ENCODE measurements at regions not wholly inside any gene's neighbourhood (a gene's known extent, or its start where the extent isn't known, plus 50 kb on each side); places are given as distances from the start of the nearest gene placed in this dataset.
"Not testable (repeated sequence)": the region's sequence is repeated elsewhere in the genome, so short reads cannot be mapped to it uniquely, and the experiment has no call there.

GRCh38 chr6:140311146-140311545 lies 936.7 kb upstream of the CITED2 start:
- DNase-seq = no peak
- in situ Hi-C loops (cut with HindIII; ENCODE audit: low pct_ligation_motif_present, low pct_unique_long_range_greater_than_20kb, low sequenced_read_pairs) = no loop called here

DNA sequence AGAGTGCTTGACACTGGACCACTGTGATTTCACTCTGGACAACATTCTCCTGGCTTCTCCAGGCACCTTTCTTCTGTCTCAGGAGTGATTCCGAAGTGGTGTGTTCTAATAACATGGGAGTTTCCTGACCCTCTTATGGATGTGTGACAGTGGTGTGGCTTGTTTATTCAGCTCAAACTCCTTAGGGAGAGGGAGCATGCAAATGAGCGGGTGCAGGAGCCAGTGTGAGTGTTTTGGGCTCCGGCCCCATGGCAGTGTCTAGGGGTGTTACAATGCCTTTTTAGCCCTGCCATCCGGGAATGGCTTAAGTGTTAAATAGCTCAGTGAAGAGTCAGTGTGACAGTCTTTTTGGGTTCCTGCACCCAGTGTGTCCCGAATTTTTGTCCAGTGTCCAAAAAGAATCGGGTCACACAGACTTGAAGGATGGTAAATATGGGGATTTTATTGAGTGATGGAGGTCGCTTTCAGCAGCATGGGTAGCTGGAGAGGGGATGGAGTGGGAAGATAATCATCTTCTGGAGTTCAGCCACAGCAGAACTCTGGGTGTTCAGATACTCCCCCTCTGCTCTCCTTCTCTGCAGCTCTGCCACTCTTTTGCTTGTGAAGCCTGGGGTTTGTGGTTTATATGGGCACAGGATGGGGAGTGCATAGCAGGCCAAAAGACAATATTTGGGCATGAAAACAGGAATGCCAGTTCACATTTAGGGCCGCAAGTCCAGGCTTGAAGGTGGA lies 928.9 kb upstream of the CITED2 start:
- in situ Hi-C loops (cut with HindIII; ENCODE audit: low pct_ligation_motif_present, low pct_unique_long_range_greater_than_20kb, low sequenced_read_pairs) = no loop called here
- no peak for DNase-seq

DNA sequence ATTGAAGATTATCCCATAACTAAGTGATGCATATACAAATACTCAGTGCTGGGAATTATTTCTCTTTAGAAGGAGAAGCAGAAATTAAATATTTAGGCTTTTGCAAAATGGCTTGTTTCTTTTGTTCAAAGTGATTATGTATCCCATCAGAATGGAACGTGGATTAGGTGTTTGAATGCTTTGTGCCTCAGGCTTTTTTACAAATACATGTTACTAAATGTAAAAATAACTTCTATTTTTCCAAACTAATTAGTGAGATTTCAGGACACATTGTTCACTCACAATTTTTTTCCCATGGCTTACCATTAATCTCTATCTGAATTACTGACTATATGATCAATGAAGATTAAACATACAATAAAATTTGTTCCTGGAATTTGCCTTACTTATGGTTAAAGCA lies 925.9 kb upstream of the CITED2 start:
- in situ Hi-C loops (cut with HindIII; ENCODE audit: low pct_ligation_motif_present, low pct_unique_long_range_greater_than_20kb, low sequenced_read_pairs) = no loop called here
- no peak for DNase-seq

DNA sequence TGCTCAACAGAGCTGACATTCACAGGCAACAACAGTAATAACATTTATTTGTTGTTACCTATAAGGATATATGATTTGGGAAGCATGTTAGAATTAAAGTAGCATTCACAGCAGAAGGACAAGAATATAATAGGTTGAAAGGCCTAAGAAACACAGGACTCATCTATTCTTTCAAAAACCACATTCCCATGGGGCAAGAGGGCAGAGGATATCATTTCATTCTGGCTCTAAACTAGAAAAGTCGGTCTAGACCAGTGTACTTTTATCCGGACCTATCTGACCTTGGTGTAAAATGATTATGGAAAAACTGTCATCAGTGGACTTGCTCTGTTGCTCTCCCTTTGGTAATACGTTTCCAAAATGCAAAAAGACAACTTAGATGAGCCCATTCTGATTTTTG lies 914.7 kb upstream of the CITED2 start:
- in situ Hi-C loops (cut with HindIII; ENCODE audit: low pct_ligation_motif_present, low pct_unique_long_range_greater_than_20kb, low sequenced_read_pairs) = no loop called here
- DNase-seq = no peak

GRCh38 chr6:140285998-140286690 lies 911.7 kb upstream of the CITED2 start:
- in situ Hi-C loops (cut with HindIII; ENCODE audit: low pct_ligation_motif_present, low pct_unique_long_range_greater_than_20kb, low sequenced_read_pairs) = no loop called here
- DNase-seq = no peak

DNA sequence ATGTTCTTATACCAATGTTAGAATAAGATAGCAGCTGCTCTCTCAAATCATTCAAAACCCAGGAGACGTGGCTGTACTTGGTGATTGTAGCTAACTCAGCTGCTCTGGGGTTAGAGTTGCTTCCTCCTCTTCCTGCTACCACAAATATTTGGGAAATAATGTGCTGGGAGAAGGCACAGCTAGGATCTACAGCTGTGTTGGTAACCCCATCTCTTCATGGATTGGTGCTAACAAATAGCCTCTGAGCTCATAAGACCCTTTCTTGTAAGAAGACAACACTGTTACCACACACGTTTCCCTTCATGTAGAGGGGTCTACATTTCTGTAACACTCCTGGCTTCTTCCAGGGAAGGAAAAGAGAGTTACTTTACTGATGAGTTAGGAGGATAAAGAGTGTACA lies 911.0 kb upstream of the CITED2 start:
- in situ Hi-C loops (cut with HindIII; ENCODE audit: low pct_ligation_motif_present, low pct_unique_long_range_greater_than_20kb, low sequenced_read_pairs) = no loop called here
- DNase-seq = no peak

GRCh38 chr6:140284871-140285270 lies 910.4 kb upstream of the CITED2 start:
- no peak for DNase-seq
- in situ Hi-C loops (cut with HindIII; ENCODE audit: low pct_ligation_motif_present, low pct_unique_long_range_greater_than_20kb, low sequenced_read_pairs) = no loop called here

GRCh38 chr6:140283197-140283596 lies 908.7 kb upstream of the CITED2 start:
- DNase-seq = no peak
- in situ Hi-C loops (cut with HindIII; ENCODE audit: low pct_ligation_motif_present, low pct_unique_long_range_greater_than_20kb, low sequenced_read_pairs) = no loop called here

- DNase-seq = no peak
- in situ Hi-C loops (cut with HindIII; ENCODE audit: low pct_ligation_motif_present, low pct_unique_long_range_greater_than_20kb, low sequenced_read_pairs) = no loop called here
Observed at GRCh38 chr6:140281767-140282166, 907.3 kb upstream of the CITED2 start.

- in situ Hi-C loops (cut with HindIII; ENCODE audit: low pct_ligation_motif_present, low pct_unique_long_range_greater_than_20kb, low sequenced_read_pairs) = no loop called here
- no peak for DNase-seq
Observed at GRCh38 chr6:140281236-140281635, 906.8 kb upstream of the CITED2 start.

DNA sequence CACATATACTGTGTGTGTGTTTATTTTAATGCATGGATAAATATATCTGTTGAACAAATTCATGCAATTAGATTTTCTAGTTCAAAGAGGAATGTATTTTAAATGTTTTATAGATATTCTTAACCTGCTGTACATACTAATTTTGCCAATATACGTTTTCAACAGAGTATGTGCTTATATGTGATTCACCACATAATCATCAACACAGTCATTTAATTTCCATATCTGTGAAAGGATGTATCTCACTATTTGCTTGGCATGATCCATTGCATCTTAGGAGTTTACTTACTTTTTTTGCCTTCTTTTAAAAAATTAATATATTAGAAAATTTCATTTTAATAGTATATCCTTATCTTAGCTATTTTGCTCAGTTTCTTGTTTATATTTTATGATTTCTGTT lies 902.3 kb upstream of the CITED2 start:
- DNase-seq = no peak
- in situ Hi-C loops (cut with HindIII; ENCODE audit: low pct_ligation_motif_present, low pct_unique_long_range_greater_than_20kb, low sequenced_read_pairs) = no loop called here

- in situ Hi-C loops (cut with HindIII; ENCODE audit: low pct_ligation_motif_present, low pct_unique_long_range_greater_than_20kb, low sequenced_read_pairs) = no loop called here
- no peak for DNase-seq
Observed at GRCh38 chr6:140276133-140276532, 901.7 kb upstream of the CITED2 start.

DNA sequence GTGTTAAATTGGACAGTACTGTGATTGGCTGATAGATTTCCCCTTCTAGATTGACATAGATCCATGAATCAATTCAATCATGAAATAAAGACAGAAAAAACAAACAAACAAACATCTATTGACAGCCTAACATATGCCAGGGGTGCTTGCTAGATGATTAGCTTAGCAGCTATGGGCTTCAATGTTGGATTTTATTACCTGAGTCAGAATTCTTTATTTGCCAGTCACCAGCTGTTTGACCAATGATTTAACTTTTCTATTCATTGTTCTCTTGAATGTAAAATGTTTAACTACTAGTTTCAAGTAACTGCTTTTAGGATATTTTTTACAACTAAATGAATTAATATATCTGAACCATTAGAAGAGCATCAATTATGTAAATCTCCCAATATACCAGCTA lies 901.3 kb upstream of the CITED2 start:
- in situ Hi-C loops (cut with HindIII; ENCODE audit: low pct_ligation_motif_present, low pct_unique_long_range_greater_than_20kb, low sequenced_read_pairs) = no loop called here

DNA sequence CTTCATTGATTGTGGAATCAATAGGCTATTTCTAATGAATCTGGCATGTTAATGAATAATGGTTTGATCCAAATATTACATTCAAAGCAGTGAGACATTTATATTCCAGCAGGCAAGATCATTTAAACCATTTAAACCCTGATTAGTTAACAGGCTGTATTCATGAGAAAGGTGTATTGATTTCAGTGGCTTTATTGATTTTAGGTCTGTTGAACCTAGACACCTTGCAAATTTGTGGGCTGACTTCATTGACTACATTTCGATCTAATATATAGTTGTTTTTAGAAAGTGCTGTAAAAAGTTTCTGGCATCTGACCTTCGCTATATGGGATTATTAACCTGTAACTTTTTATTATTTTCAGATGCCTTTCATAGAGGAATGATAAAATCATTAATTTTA lies 900.1 kb upstream of the CITED2 start:
- in situ Hi-C loops (cut with HindIII; ENCODE audit: low pct_ligation_motif_present, low pct_unique_long_range_greater_than_20kb, low sequenced_read_pairs) = no loop called here

More for the DNA sequence above, 901.3 kb upstream of the CITED2 start:
- no peak for DNase-seq

DNA sequence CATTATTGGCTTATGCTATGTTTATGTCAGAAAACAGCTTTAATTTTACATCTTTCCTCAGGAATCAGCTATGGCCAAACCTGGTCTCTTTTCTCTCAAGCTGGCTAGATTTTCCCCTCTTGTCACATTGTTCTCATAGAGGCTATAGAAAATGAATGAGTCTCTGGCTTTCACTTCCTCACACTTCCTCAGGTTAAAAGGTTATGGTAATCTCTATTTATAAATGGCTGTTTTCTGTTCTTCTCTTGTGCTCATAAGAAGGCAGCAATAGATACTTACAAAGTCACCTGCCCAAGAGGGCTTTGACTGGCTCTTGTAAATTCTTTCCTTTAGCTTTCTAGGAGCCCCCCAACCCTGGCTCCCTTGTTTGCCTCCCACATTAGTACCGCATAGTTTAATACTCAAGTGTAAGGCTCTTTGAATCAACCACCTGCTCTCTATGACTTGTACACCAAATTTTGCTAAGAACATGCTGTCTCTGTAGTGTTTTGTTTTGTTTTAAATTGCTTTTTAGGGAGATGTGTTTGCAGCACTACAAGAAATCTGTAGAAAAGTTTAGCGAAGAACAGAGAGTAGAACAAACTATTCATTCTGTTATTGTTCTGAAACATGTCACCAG lies 897.4 kb upstream of the CITED2 start:
- in situ Hi-C loops (cut with HindIII; ENCODE audit: low pct_ligation_motif_present, low pct_unique_long_range_greater_than_20kb, low sequenced_read_pairs) = no loop called here
- no peak for DNase-seq

More for the DNA sequence above, 900.1 kb upstream of the CITED2 start:
- no peak for DNase-seq

DNA sequence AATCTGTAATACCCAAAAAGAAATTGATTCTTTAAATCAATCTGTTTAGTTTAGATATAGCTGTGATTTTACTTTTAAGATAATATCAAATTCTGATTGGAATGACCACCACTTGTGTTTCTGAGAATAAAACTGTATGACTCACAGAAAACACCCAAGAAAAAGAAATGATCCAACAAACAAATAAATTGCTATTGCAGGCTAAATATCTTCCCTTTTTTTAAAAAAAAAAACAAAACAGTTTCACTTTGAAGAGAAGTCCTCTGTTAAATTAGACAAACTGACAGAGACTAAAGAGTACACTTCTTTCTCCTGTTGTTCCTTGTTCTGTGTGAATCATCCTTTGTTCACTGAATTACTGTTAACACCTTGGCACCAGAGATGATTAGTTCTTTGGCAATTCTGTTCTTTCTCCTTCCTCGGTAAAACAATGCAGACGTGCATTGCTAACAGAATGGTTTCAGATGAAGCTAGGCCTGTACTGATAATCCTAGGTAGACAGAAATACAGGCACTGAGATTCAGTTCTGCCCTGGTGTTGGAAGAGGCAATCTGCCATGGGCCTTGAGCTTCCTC lies 895.2 kb upstream of the CITED2 start:
- in situ Hi-C loops (cut with HindIII; ENCODE audit: low pct_ligation_motif_present, low pct_unique_long_range_greater_than_20kb, low sequenced_read_pairs) = no loop called here
- DNase-seq = no peak

DNA sequence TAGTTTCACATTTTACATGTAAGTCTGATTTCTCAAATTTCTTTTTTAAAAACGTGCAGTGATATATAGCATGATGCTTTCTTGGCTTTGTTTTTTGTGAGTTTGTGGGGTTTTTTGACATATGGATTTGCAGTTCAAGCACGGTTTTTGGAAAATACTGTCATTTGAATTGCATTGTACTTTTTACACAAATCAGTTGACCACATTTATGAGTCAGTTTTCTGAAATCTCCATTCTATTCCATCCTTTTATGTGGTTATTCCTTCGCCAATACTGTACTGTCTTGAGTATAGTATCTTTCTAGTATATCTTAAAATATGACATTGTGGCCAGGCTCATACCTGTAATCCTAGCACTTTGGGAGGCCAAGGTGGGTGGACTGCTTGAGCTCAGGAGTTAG lies 890.0 kb upstream of the CITED2 start:
- in situ Hi-C loops (cut with HindIII; ENCODE audit: low pct_ligation_motif_present, low pct_unique_long_range_greater_than_20kb, low sequenced_read_pairs) = no loop called here
- no peak for DNase-seq

DNA sequence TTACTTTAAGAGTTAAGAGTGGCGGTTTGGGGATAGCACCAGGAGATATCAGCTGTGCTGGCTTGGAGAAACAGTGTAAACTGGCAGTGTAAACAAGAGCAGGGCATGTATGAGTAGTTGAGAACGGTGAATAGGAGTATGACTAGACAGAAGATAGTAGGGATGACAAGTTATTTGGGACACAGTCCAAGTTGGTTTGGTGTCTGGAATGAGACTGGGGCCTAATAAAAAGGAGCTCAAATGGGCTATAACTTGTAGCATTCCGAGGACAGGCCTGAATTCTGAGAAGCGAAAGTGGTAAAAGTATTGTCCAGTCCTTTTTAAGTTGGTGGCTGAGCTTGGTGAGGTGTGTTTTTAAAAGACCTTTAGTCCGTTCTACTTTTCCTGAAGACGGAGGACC lies 883.9 kb upstream of the CITED2 start:
- DNase-seq; in situ Hi-C loops (cut with HindIII; ENCODE audit: low pct_ligation_motif_present, low pct_unique_long_range_greater_than_20kb, low sequenced_read_pairs): not testable (repeated sequence)

GRCh38 chr6:140256248-140256647 lies 881.8 kb upstream of the CITED2 start:
- in situ Hi-C loops (cut with HindIII; ENCODE audit: low pct_ligation_motif_present, low pct_unique_long_range_greater_than_20kb, low sequenced_read_pairs) = no loop called here
- no peak for DNase-seq

Data from ACHN (cell line).